ENCODE measurements at regions not wholly inside any gene's neighbourhood (a gene's known extent, or its start where the extent isn't known, plus 50 kb on each side); places are given as distances from the start of the nearest gene placed in this dataset.

DNA sequence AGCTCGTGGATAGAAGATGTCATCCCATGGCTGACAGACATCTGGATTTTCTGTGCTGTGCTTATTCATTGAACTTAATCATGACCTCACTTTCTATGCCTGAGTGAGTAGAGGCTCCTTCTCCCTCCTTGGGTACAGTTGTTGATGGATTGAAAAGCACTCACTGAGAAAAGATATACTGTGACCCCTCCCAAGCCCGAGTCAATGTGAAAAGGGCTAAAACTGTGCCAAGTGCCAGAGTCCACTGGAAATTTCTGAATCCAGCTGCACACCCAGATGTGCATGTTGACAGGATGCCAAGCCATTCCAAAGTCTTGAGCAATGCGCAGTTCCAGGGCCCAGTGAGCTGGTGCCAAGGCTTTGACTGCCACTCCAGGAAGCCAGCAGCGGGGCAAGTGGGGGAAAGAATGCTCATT is 473.0 kb downstream of the NTRK2 start:
- TF ChIP-seq EZH2 (IDR thresholded peaks at IDR 0.05; ENCODE audit: borderline replicate concordance, insufficient read depth, low read depth, low read length, poor library complexity, severe bottlenecking) = no peak
- TF ChIP-seq, protein P1, sequence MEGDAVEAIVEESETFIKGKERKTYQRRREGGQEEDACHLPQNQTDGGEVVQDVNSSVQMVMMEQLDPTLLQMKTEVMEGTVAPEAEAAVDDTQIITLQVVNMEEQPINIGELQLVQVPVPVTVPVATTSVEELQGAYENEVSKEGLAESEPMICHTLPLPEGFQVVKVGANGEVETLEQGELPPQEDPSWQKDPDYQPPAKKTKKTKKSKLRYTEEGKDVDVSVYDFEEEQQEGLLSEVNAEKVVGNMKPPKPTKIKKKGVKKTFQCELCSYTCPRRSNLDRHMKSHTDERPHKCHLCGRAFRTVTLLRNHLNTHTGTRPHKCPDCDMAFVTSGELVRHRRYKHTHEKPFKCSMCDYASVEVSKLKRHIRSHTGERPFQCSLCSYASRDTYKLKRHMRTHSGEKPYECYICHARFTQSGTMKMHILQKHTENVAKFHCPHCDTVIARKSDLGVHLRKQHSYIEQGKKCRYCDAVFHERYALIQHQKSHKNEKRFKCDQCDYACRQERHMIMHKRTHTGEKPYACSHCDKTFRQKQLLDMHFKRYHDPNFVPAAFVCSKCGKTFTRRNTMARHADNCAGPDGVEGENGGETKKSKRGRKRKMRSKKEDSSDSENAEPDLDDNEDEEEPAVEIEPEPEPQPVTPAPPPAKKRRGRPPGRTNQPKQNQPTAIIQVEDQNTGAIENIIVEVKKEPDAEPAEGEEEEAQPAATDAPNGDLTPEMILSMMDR (IDR thresholded peaks at IDR 0.05) = no peak
- H3K27ac ChIP-seq (ENCODE audit: low read length in 2 of 2) = no peak overlapping the region
- H3K9me3 ChIP-seq (ENCODE audit: control extremely low read depth in 1 of 3, control insufficient read depth in 2 of 3, insufficient read depth in 1 of 3, low read length in 2 of 3) = no peaks in the 10 kb centered on the region
- Mint-ChIP-seq H3K4me1 (no peaks in the 10 kb centered on the region), H3K27ac (no peak overlapping the region), H3K27me3 (no peaks in the 10 kb centered on the region), H3K4me3 (no peak overlapping the region), H3K9me3 (ENCODE audit: insufficient read depth) (no peaks in the 10 kb centered on the region)
- H3K9ac ChIP-seq (ENCODE audit: low read length) = no peak overlapping the region
- H3K4me2 ChIP-seq (replicated peaks; ENCODE audit: low read depth, low read length, poor library complexity, severe bottlenecking) = no peak overlapping the region
- H3K79me2 ChIP-seq (ENCODE audit: control insufficient read depth, insufficient read depth, low read length) = no peaks in the 10 kb centered on the region
- ATAC-seq (ENCODE audit: low read depth) = no peak
- H3K4me3 ChIP-seq (ENCODE audit: control extremely low read depth in 1 of 5, extremely low read depth in 1 of 5, insufficient read depth in 1 of 5, low read depth in 2 of 5, low read length in 4 of 5) = no peak overlapping the region
- intact Hi-C loops (cut with micrococcal nuclease) = no loop called here
- DNase-seq = no peak
- POLR2A ChIA-PET = no interaction called here
- no peaks in the 10 kb centered on the region for H3K4me1 ChIP-seq (ENCODE audit: control insufficient read depth in 2 of 2, insufficient read depth in 2 of 2, low read length in 2 of 2)
- H3K36me3 ChIP-seq (replicated peaks in 1 of 2; ENCODE audit: control extremely low read depth in 1 of 2, control insufficient read depth in 1 of 2, extremely low read depth in 1 of 2, insufficient read depth in 2 of 2, low read length in 1 of 2) = no peaks in the 10 kb centered on the region
- 71% methylated on average over 3 of the region's 4 CpGs for WGBS (ENCODE audit: insufficient coverage)
- CTCF ChIA-PET = no interaction called here
- H4K20me1 ChIP-seq (ENCODE audit: control insufficient read depth, insufficient read depth, low read length, poor library complexity, severe bottlenecking) = no peaks in the 10 kb centered on the region
- no peak overlapping the region for H2AFZ ChIP-seq (ENCODE audit: insufficient read depth, low read depth, low read length, poor library complexity, severe bottlenecking)
- H3K27me3 ChIP-seq (replicated peaks in 1 of 4; ENCODE audit: control extremely low read depth in 1 of 4, control insufficient read depth in 3 of 4, insufficient read depth in 4 of 4, low read length in 3 of 4) = no peaks in the 10 kb centered on the region

DNA sequence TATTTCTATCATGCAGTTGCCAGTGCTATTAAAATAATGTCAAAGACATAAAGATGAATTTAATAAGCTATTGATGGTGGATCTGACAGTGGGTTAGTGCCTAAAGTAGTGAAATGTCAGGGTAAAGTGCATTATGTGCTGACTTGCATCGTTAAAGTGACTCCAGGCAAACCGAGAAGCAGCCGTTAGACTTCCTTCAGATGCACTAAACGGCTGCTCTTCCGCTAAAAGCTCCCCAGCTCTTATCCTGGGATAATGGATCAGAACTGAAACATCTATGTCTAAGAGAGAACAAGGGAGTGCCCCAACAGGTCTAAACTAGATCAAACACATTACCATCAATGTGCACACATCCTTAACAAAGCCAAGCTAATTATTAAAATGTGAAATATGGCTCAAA is 468.2 kb downstream of the NTRK2 start:
- Histone ChIP-seq H3K27me3 (replicated peaks in 1 of 4; ENCODE audit: control extremely low read depth in 1 of 4, control insufficient read depth in 3 of 4, insufficient read depth in 4 of 4, low read length in 3 of 4) (no peaks in the 10 kb centered on the region), H3K79me2 (ENCODE audit: control insufficient read depth, insufficient read depth, low read length) (no peaks in the 10 kb centered on the region), H4K20me1 (ENCODE audit: control insufficient read depth, insufficient read depth, low read length, poor library complexity, severe bottlenecking) (no peaks in the 10 kb centered on the region), H3K27ac (ENCODE audit: low read length in 2 of 2) (no peak overlapping the region), H3K36me3 (replicated peaks in 1 of 2; ENCODE audit: control extremely low read depth in 1 of 2, control insufficient read depth in 1 of 2, extremely low read depth in 1 of 2, insufficient read depth in 2 of 2, low read length in 1 of 2) (no peaks in the 10 kb centered on the region), H3K9ac (ENCODE audit: low read length) (no peak overlapping the region), H3K4me2 (replicated peaks; ENCODE audit: low read depth, low read length, poor library complexity, severe bottlenecking) (no peak overlapping the region), H3K4me1 (ENCODE audit: control insufficient read depth in 2 of 2, insufficient read depth in 2 of 2, low read length in 2 of 2) (no peaks in the 10 kb centered on the region), H2AFZ (ENCODE audit: insufficient read depth, low read depth, low read length, poor library complexity, severe bottlenecking) (no peak overlapping the region), H3K4me3 (ENCODE audit: control extremely low read depth in 1 of 5, extremely low read depth in 1 of 5, insufficient read depth in 1 of 5, low read depth in 2 of 5, low read length in 4 of 5) (no peak overlapping the region), H3K9me3 (ENCODE audit: control extremely low read depth in 1 of 3, control insufficient read depth in 2 of 3, insufficient read depth in 1 of 3, low read length in 2 of 3) (no peaks in the 10 kb centered on the region)
- DNase-seq = no peak
- no CpG with 5 or more reads among the region's 5 CpGs for WGBS (ENCODE audit: insufficient coverage)
- intact Hi-C loops (cut with micrococcal nuclease) = no loop called here
- CTCF ChIA-PET = no interaction called here
- no peaks in the 10 kb centered on the region for H3K4me1 Mint-ChIP-seq
- H3K27ac Mint-ChIP-seq = no peak overlapping the region
- H3K27me3 Mint-ChIP-seq = no peaks in the 10 kb centered on the region
- no peak for ATAC-seq (ENCODE audit: low read depth)
- H3K4me3 Mint-ChIP-seq = no peak overlapping the region
- POLR2A ChIA-PET = no interaction called here
- TF ChIP-seq EZH2 (IDR thresholded peaks at IDR 0.05; ENCODE audit: borderline replicate concordance, insufficient read depth, low read depth, low read length, poor library complexity, severe bottlenecking) = no peak
- TF ChIP-seq, protein P1 (IDR thresholded peaks at IDR 0.05) = no peak
- H3K9me3 Mint-ChIP-seq (ENCODE audit: insufficient read depth) = no peaks in the 10 kb centered on the region

Data from B cell (primary cell).